GM23338 (cell line): ENCODE measurements at regions not wholly inside any gene's neighbourhood (a gene's known extent, or its start where the extent isn't known, plus 50 kb on each side); places are given as distances from the start of the nearest gene placed in this dataset.

Source experiments
- ATAC-seq: fragments of 200-7000 bp; cut with Tn5 transposase; 3 replicates; pipeline ENCODE4 v1.9.1; 2020
- DNase-seq: peaks from one replicate; pipeline ENCODE4 v3.0.0-alpha.2; 2015; ENCODE audit warnings: low spot score
- H2AFZ ChIP-seq: fragments of 200-600 bp; sonication (generic); 2 replicates; pipeline ENCODE4 v1.8.0; 2016; ENCODE audit warnings: antibody characterized with exemption, mild to moderate bottlenecking, moderate library complexity
- H3F3A ChIP-seq: fragments of 200-600 bp; sonication (generic); replicated peaks from 2 replicates; pipeline ENCODE4 v1.8.0; 2017; ENCODE audit warnings: antibody characterized with exemption, mixed run types, low read depth
- H3K27ac ChIP-seq: fragments of 200-600 bp; sonication (generic); 2 replicates; pipeline ENCODE4 v1.6.1; 2016; ENCODE audit warnings: low read depth
- H3K27me3 ChIP-seq: fragments of 200-600 bp; sonication (generic); 2 replicates; pipeline ENCODE4 v1.8.0; 2016; ENCODE audit warnings: mild to moderate bottlenecking, mixed run types, moderate library complexity; ENCODE audit not compliant: insufficient read depth
- H3K36me3 ChIP-seq: fragments of 200-600 bp; sonication (generic); 2 replicates; pipeline ENCODE4 v1.8.0; 2016; ENCODE audit warnings: mild to moderate bottlenecking; ENCODE audit not compliant: insufficient read depth
- H3K4me1 ChIP-seq: fragments of 200-600 bp; sonication (generic); 2 replicates; pipeline ENCODE4 v1.8.0; 2016; ENCODE audit warnings: mild to moderate bottlenecking, moderate library complexity; ENCODE audit not compliant: insufficient read depth
- H3K4me2 ChIP-seq: fragments of 200-600 bp; sonication (generic); 2 replicates; pipeline ENCODE4 v1.7.1; 2017; ENCODE audit warnings: mixed run types
- H3K4me3 ChIP-seq: fragments of 200-600 bp; sonication (generic); 2 replicates; pipeline ENCODE4 v1.6.1; 2016; ENCODE audit warnings: mixed run types
- H3K79me2 ChIP-seq: fragments of 200-600 bp; sonication (generic); replicated peaks from 2 replicates; pipeline ENCODE4 v1.8.0; 2017; ENCODE audit warnings: mild to moderate bottlenecking; ENCODE audit not compliant: insufficient read depth
- H3K9me2 ChIP-seq: fragments of 200-600 bp; sonication (generic); 2 replicates; pipeline ENCODE4 v1.8.0; 2017; ENCODE audit not compliant: insufficient read depth
- H4K20me1 ChIP-seq: fragments of 200-600 bp; sonication (generic); replicated peaks from 2 replicates; pipeline ENCODE4 v1.8.0; 2017; ENCODE audit warnings: mild to moderate bottlenecking; ENCODE audit not compliant: insufficient read depth
- H3K27ac Mint-ChIP-seq: 2 replicates; pipeline ENCODE4 v1.8.0; 2020; ENCODE audit warnings: inconsistent platforms, mild to moderate bottlenecking, moderate library complexity, mixed read lengths
- H3K27me3 Mint-ChIP-seq: 3 replicates; pipeline ENCODE4 v1.8.0; 2022; ENCODE audit warnings: low read depth, mild to moderate bottlenecking, moderate library complexity, mixed read lengths, inconsistent platforms; ENCODE audit not compliant: insufficient read depth, poor library complexity
- H3K36me3 Mint-ChIP-seq: 3 replicates; pipeline ENCODE4 v1.8.0; 2021; ENCODE audit warnings: low read depth, mild to moderate bottlenecking, inconsistent platforms, moderate library complexity, mixed read lengths
- H3K4me1 Mint-ChIP-seq: 3 replicates; pipeline ENCODE4 v1.8.0; 2020; ENCODE audit warnings: mild to moderate bottlenecking, inconsistent platforms, mixed read lengths
- H3K4me3 Mint-ChIP-seq: 3 replicates; pipeline ENCODE4 v1.8.0; 2021; ENCODE audit warnings: moderate library complexity, mild to moderate bottlenecking, inconsistent platforms, mixed read lengths
- H3K9me3 Mint-ChIP-seq: 3 replicates; pipeline ENCODE4 v1.8.0; 2020; ENCODE audit warnings: moderate library complexity, mild to moderate bottlenecking, inconsistent platforms, mixed read lengths
- CREB1 ChIP-seq: fragments of 250-450 bp; sonication (Bioruptor Pico); IDR thresholded peaks from 2 replicates; pipeline ENCODE4 v1.5.0; 2020; ENCODE audit warnings: low read depth, mild to moderate bottlenecking, moderate library complexity
- CTCF ChIP-seq, 2 experiments: fragments of 200-600 bp in 1 of 2; sonication (generic) in 1 of 2; conservative IDR thresholded peaks; 2 replicates each; pipeline versions ENCODE4 v1.5.1 to v1.6.1; 2016 to 2017; ENCODE audit warnings: antibody characterized with exemption in 2 of 2, low read depth in 2 of 2, mild to moderate bottlenecking in 2 of 2, moderate library complexity in 1 of 2
- ETS1 ChIP-seq: IDR thresholded peaks from 2 replicates; pipeline ENCODE4 v1.6.1; 2016; ENCODE audit warnings: antibody characterized with exemption
- EZH2 ChIP-seq: fragments of 200-600 bp; sonication (generic); IDR thresholded peaks from one replicate; pipeline ENCODE4 v1.8.0; 2017; ENCODE audit warnings: antibody characterized with exemption, mild to moderate bottlenecking, low read depth; ENCODE audit not compliant: unreplicated experiment
- EZH2phosphoT487 ChIP-seq: fragments of 200-600 bp; sonication (generic); IDR thresholded peaks from one replicate; pipeline ENCODE4 v1.8.1; 2018; ENCODE audit warnings: antibody characterized with exemption; ENCODE audit not compliant: unreplicated experiment
- JUNB ChIP-seq: IDR thresholded peaks from one replicate; pipeline ENCODE4 v1.6.1; 2016; ENCODE audit warnings: antibody characterized with exemption; ENCODE audit not compliant: unreplicated experiment
- NANOG ChIP-seq: IDR thresholded peaks from 2 replicates; pipeline ENCODE4 v1.6.1; 2016; ENCODE audit warnings: antibody characterized with exemption, borderline replicate concordance
- POLR2AphosphoS5 ChIP-seq: IDR thresholded peaks from 2 replicates; pipeline ENCODE4 v1.6.1; 2016; ENCODE audit warnings: antibody characterized with exemption, low read depth
- REST ChIP-seq: IDR thresholded peaks from one replicate; pipeline ENCODE4 v1.6.1; 2018; ENCODE audit warnings: antibody characterized with exemption; ENCODE audit not compliant: unreplicated experiment
- STAT1 ChIP-seq: IDR thresholded peaks from one replicate; pipeline ENCODE4 v1.6.1; 2016; ENCODE audit warnings: antibody characterized with exemption; ENCODE audit not compliant: unreplicated experiment
- ZNF114 ChIP-seq: fragments of 250-450 bp; sonication (Bioruptor Pico); IDR thresholded peaks from 2 replicates; pipeline ENCODE4 v1.5.0; 2020; ENCODE audit warnings: mild to moderate bottlenecking, moderate library complexity
- ZNF331 ChIP-seq: fragments of 250-450 bp; sonication (Bioruptor Pico); IDR thresholded peaks from 2 replicates; pipeline ENCODE4 v1.5.0; 2020; ENCODE audit warnings: low read depth, mild to moderate bottlenecking, moderate library complexity
- ZNF462 ChIP-seq: fragments of 250-450 bp; sonication (Bioruptor Pico); IDR thresholded peaks from 2 replicates; pipeline ENCODE4 v1.5.0; 2020; ENCODE audit warnings: mild to moderate bottlenecking, moderate library complexity

GRCh38 chr1:105492921-105493320, 1563.6 kb upstream of the PRMT6 start:
- H3K36me3 Mint-ChIP-seq, result no peaks in the 10 kb centered on the region; the same call in 2 of the 3 replicates
- no peak overlapping the region for H3K27ac Mint-ChIP-seq
- ATAC-seq, result no peak

More at GRCh38 chr1:105492921-105493320, 1563.6 kb upstream of the PRMT6 start:
- Histone ChIP-seq H4K20me1 (no peaks in the 10 kb centered on the region), H3K79me2 (no peaks in the 10 kb centered on the region), H3K27ac (no peak overlapping the region), H2AFZ (no peak overlapping the region), H3K9me2 (no peaks in the 10 kb centered on the region), H3K36me3 (no peaks in the 10 kb centered on the region), H3K4me2 (no peak overlapping the region), H3K27me3 (no peaks in the 10 kb centered on the region), H3K4me1 (no peaks in the 10 kb centered on the region), H3F3A (no peaks in the 10 kb centered on the region), H3K4me3 (no peak overlapping the region)
- TF ChIP-seq NANOG, result no peak
- TF ChIP-seq EZH2, result no peak
- no peak for TF ChIP-seq REST
- TF ChIP-seq POLR2AphosphoS5, result no peak
- no peak for TF ChIP-seq JUNB
- no peak for TF ChIP-seq ZNF114 (CRISPR knock-in tag)
- no peak for TF ChIP-seq CREB1 (CRISPR knock-in tag)
- no peak for TF ChIP-seq EZH2phosphoT487
- no peak for TF ChIP-seq ZNF462
- no peak for TF ChIP-seq CTCF (conservative IDR thresholded peaks at IDR 0.05; ENCODE audit: low read depth in 2 of 2)
- no peak for TF ChIP-seq ZNF331
- TF ChIP-seq ETS1, result no peak
- TF ChIP-seq STAT1, result no peak
- Mint-ChIP-seq H3K4me1 (no peaks in the 10 kb centered on the region), H3K9me3 (no peaks in the 10 kb centered on the region), H3K27me3 (no peaks in the 10 kb centered on the region), H3K4me3 (no peak overlapping the region)
- DNase-seq, result no peak
